Thyroid gland (tissue), 4 donors: ENCODE measurements at regions not wholly inside any gene's neighbourhood (a gene's known extent, or its start where the extent isn't known, plus 50 kb on each side); places are given as distances from the start of the nearest gene placed in this dataset.
"Not testable (repeated sequence)": the region's sequence is repeated elsewhere in the genome, so short reads cannot be mapped to it uniquely, and the experiment has no call there.

Experiments
- DNase-seq, 2 donors: peaks; one replicate each; pipeline ENCODE4 v3.0.0-alpha.2; 2019
- H3K27ac ChIP-seq, 3 donors: fragments of 200-600 bp; sonication (generic); 1 replicate in 2 of 3; 2 replicates in 1 of 3; pipeline ENCODE4 v1.5.1; 2016 to 2019; ENCODE audit warnings: mild to moderate bottlenecking in 1 of 3, moderate library complexity in 1 of 3
- H3K27me3 ChIP-seq: fragments of 200-600 bp; sonication (generic); one replicate; pipeline ENCODE4 v1.5.1; 2019
- H3K36me3 ChIP-seq, 2 donors: fragments of 200-600 bp; sonication (generic); one replicate each; pipeline ENCODE4 v1.5.1; 2016 to 2019
- H3K4me1 ChIP-seq, 2 donors: fragments of 200-600 bp; sonication (generic); one replicate each; pipeline ENCODE4 v1.5.1; 2017 to 2019
- H3K4me3 ChIP-seq, 3 donors: fragments of 200-600 bp; sonication (generic); replicated peaks in 1 of 3; 1 replicate in 2 of 3; 2 replicates in 1 of 3; pipeline ENCODE4 v1.5.1; 2016; ENCODE audit warnings: mild to moderate bottlenecking in 1 of 3
- H3K9me3 ChIP-seq: fragments of 200-600 bp; sonication (generic); one replicate; pipeline ENCODE4 v1.5.1; 2017
- POLR2A ChIP-seq, 2 donors: fragments of 450-650 bp; IDR thresholded peaks; one replicate each; pipeline ENCODE4 v1.6.1; 2017; ENCODE audit warnings: antibody characterized with exemption in 2 of 2, mild to moderate bottlenecking in 2 of 2, moderate library complexity in 1 of 2
- WGBS, 2 donors: methylation state at CpG; one replicate each; pipeline ENCODE4 v1.1.5; 2017; 5-methylcytosine and 5-hydroxymethylcytosine counted together
- intact Hi-C: fragments of 100-400 bp; cut with DNase I; formaldehyde crosslinking; loops from one replicate; pipeline ENCODE4 v1.15.1; 2023
- TF ChIP-seq, protein P1 (sequence below), 6 experiments: fragments of 200-600 bp in 3 of 6; fragments of 450-650 bp in 3 of 6; sonication (generic) in 3 of 6; IDR thresholded peaks; one replicate each; pipeline ENCODE4 v1.5.1; 2016 to 2019; ENCODE audit warnings: antibody characterized with exemption in 6 of 6, mild to moderate bottlenecking in 2 of 6, inconsistent platforms in 1 of 6, moderate library complexity in 1 of 6

- 45 to 67% methylated on average over 3 of the region's 3 CpGs for WGBS, 2 donors
- Histone ChIP-seq H3K36me3 (no peaks in the 10 kb centered on the region), H3K9me3 (no peaks in the 10 kb centered on the region), H3K4me1 (no peaks in the 10 kb centered on the region), H3K4me3 (no peak overlapping the region), H3K27ac (no peak overlapping the region), H3K27me3 (no peaks in the 10 kb centered on the region)
- intact Hi-C loops: no loop called here
- TF ChIP-seq, protein P1, sequence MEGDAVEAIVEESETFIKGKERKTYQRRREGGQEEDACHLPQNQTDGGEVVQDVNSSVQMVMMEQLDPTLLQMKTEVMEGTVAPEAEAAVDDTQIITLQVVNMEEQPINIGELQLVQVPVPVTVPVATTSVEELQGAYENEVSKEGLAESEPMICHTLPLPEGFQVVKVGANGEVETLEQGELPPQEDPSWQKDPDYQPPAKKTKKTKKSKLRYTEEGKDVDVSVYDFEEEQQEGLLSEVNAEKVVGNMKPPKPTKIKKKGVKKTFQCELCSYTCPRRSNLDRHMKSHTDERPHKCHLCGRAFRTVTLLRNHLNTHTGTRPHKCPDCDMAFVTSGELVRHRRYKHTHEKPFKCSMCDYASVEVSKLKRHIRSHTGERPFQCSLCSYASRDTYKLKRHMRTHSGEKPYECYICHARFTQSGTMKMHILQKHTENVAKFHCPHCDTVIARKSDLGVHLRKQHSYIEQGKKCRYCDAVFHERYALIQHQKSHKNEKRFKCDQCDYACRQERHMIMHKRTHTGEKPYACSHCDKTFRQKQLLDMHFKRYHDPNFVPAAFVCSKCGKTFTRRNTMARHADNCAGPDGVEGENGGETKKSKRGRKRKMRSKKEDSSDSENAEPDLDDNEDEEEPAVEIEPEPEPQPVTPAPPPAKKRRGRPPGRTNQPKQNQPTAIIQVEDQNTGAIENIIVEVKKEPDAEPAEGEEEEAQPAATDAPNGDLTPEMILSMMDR (IDR thresholded peaks at IDR 0.05): no peak
- no peak for TF ChIP-seq POLR2A (IDR thresholded peaks at IDR 0.05)
- no peak for DNase-seq
Observed at GRCh38 chr11:92083123-92083522, 141.5 kb upstream of the FAT3 start.

DNA sequence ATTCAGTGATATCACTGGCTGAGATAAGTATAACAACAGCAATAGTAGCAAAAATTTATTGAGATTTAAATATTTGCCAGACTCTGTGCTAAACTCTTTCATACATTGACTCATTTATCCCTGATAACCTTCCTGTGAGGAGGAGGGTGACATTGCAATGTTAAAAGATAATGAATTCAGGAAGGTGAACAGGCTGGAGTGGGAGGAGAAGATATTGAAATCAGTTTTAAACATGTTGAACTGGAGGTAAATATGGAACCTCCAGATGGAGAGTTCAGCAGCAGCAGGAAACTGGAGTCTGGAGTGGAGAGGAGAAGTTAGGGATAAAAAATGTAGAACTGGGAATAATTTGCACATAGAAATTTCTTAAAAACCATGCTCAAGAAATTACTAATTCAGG lies 142.0 kb upstream of the FAT3 start:
- Histone ChIP-seq H3K9me3 (no peaks in the 10 kb centered on the region), H3K4me3 (no peak overlapping the region), H3K27ac (no peak overlapping the region), H3K36me3 (no peaks in the 10 kb centered on the region), H3K4me1 (no peaks in the 10 kb centered on the region), H3K27me3 (no peaks in the 10 kb centered on the region)
- no peak for TF ChIP-seq POLR2A (IDR thresholded peaks at IDR 0.05)
- intact Hi-C loops: no loop called here
- no peak for DNase-seq

- H3K4me1 ChIP-seq, H3K27me3 ChIP-seq, H3K4me3 ChIP-seq, H3K36me3 ChIP-seq, H3K9me3 ChIP-seq, DNase-seq, intact Hi-C loops, H3K27ac ChIP-seq: not testable (repeated sequence)
- WGBS, 2 donors: 92 to 96% methylated on average over 1 of the region's 1 CpG
Observed at GRCh38 chr11:92074498-92074897, 150.1 kb upstream of the FAT3 start.

GRCh38 chr11:92071660-92072059 lies 153.0 kb upstream of the FAT3 start:
- H3K9me3 ChIP-seq: no peaks in the 10 kb centered on the region
- H3K4me3 ChIP-seq: no peak overlapping the region
- TF ChIP-seq, protein P1 (IDR thresholded peaks at IDR 0.05): no peak
- TF ChIP-seq POLR2A (IDR thresholded peaks at IDR 0.05): no peak
- no peak overlapping the region for H3K27ac ChIP-seq
- no peaks in the 10 kb centered on the region for H3K36me3 ChIP-seq
- intact Hi-C loops: no loop called here
- no peaks in the 10 kb centered on the region for H3K27me3 ChIP-seq
- H3K4me1 ChIP-seq: no peaks in the 10 kb centered on the region
- DNase-seq: no peak

DNA sequence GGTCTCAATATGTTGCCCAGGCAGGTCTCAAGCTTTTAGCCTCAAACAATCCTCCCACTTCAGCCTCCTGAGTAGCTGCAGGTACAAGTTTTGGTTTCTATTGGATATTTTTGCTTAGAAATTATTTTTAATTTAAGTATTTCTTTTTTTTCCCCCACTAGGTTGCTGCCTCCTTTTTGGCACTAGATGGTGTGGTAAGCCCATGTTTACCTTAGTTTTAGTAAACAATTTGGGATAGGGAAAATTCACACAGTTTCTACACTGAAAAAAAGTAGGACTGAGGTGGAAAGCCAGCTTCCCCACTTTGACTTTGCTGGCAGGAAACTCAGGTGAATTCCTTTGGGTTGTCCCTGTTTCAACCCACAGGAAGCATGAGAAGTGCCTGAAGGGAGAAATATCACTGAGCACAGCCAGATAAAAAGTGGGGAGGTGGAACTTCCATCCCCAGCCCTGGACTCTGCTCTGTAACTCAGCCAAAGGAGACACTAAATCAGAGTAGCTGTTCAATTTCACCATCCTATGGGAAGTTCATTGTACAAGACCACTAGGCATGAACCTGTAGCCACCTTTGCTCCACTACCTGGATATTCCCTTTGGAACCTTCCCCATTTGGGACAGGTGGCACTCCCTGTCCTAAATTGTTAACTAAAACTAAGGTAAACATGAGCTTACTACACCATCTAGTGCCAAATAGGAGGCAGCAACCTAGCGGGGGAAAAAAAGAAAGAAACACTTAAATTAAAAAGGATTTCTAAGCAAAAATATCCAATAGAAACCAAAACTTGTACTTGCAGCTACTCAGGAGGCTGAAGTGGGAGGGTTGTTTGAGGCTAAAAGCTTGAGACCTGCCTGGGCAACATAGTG lies 154.4 kb upstream of the FAT3 start:
- DNase-seq: no peak
- H3K36me3 ChIP-seq: no peaks in the 10 kb centered on the region
- no peak overlapping the region for H3K4me3 ChIP-seq
- TF ChIP-seq, protein P1 (IDR thresholded peaks at IDR 0.05): no peak
- no peak for TF ChIP-seq POLR2A (IDR thresholded peaks at IDR 0.05)
- intact Hi-C loops: no loop called here
- H3K27me3 ChIP-seq: no peaks in the 10 kb centered on the region
- no peaks in the 10 kb centered on the region for H3K9me3 ChIP-seq
- 94 to 96% methylated on average over 1 of the region's 1 CpG for WGBS, 2 donors
- no peaks in the 10 kb centered on the region for H3K4me1 ChIP-seq
- H3K27ac ChIP-seq: no peak overlapping the region

DNA sequence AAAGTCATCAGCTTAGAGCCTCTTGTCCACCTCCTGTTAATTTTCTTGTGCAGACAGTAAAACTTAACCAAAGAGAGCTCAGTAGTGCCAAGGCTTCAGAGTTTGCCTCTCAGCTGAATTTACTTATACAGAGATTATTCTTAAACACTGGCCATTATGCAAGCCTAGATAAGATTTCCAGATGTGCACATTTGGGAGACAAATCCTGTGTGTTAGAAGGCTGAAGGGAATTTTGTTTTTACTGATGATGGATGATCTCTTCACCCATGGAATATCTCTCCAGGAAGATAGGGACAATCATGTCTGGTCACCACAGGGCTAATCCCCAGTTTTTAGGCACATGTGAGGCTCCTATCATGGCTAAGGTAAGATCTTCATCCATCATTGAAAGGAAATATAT lies 157.6 kb upstream of the FAT3 start:
- TF ChIP-seq, protein P1 (IDR thresholded peaks at IDR 0.05): no peak
- TF ChIP-seq POLR2A (IDR thresholded peaks at IDR 0.05): no peak
- Histone ChIP-seq H3K36me3 (no peaks in the 10 kb centered on the region), H3K27me3 (no peaks in the 10 kb centered on the region), H3K4me3 (no peak overlapping the region), H3K9me3 (no peaks in the 10 kb centered on the region), H3K4me1 (no peaks in the 10 kb centered on the region), H3K27ac (no peak overlapping the region)
- DNase-seq: no peak
- intact Hi-C loops: no loop called here
